Liver (tissue), 8 donors: ENCODE measurements at regions not wholly inside any gene's neighbourhood (a gene's known extent, or its start where the extent isn't known, plus 50 kb on each side); places are given as distances from the start of the nearest gene placed in this dataset.

Experiments
- DNase-seq: peaks from one replicate; pipeline ENCODE4 v3.0.0-alpha.2; 2017; ENCODE audit warnings: low spot score
- H3K27ac ChIP-seq, 2 donors: one replicate each; pipeline ENCODE4 v1.7.0; 2013; ENCODE audit warnings: inconsistent platforms in 2 of 2, low read length in 2 of 2, control low read depth in 1 of 2, low read depth in 1 of 2, mild to moderate bottlenecking in 1 of 2
- H3K27me3 ChIP-seq, 4 donors: one replicate each; pipeline versions ENCODE4 v1.6.1 to v1.7.0; 2013; ENCODE audit warnings: low read length in 3 of 4, inconsistent platforms in 1 of 4, mild to moderate bottlenecking in 1 of 4, moderate library complexity in 1 of 4; ENCODE audit not compliant: control insufficient read depth in 4 of 4, insufficient read depth in 4 of 4
- H3K36me3 ChIP-seq, 4 donors: one replicate each; pipeline versions ENCODE4 v1.6.1 to v1.7.0; 2013; ENCODE audit warnings: low read length in 3 of 4, mild to moderate bottlenecking in 3 of 4, low read depth in 1 of 4, moderate library complexity in 1 of 4; ENCODE audit not compliant: control insufficient read depth in 4 of 4, insufficient read depth in 3 of 4
- H3K4me1 ChIP-seq, 4 donors: one replicate each; pipeline versions ENCODE4 v1.6.1 to v1.7.0; 2013; ENCODE audit warnings: low read length in 3 of 4, mild to moderate bottlenecking in 3 of 4, moderate library complexity in 1 of 4; ENCODE audit not compliant: control insufficient read depth in 4 of 4, insufficient read depth in 4 of 4
- H3K4me3 ChIP-seq, 3 donors: one replicate each; pipeline versions ENCODE4 v1.6.1 to v1.7.0; 2013; ENCODE audit warnings: low read length in 3 of 3, control low read depth in 1 of 3, low read depth in 1 of 3, mild to moderate bottlenecking in 1 of 3
- H3K9ac ChIP-seq, 2 donors: one replicate each; pipeline ENCODE4 v1.7.0; 2013; ENCODE audit warnings: low read length in 2 of 2, mild to moderate bottlenecking in 2 of 2, moderate library complexity in 2 of 2, control low read depth in 1 of 2, low read depth in 1 of 2
- H3K9me3 ChIP-seq, 4 donors: one replicate each; pipeline versions ENCODE4 v1.6.1 to v1.7.0; 2013; ENCODE audit warnings: low read length in 3 of 4; ENCODE audit not compliant: control insufficient read depth in 4 of 4
- CTCF ChIP-seq: fragments of 150-350 bp; IDR thresholded peaks from 2 replicates; pipeline ENCODE4 v1.5.1; 2017; ENCODE audit warnings: improper control_type of control experiment, low read depth, low read length; ENCODE audit not compliant: missing input control
- EGR1 ChIP-seq, 2 donors: IDR thresholded peaks; 2 replicates each; pipeline ENCODE4 v1.6.1; 2016 to 2018; ENCODE audit warnings: antibody characterized with exemption in 2 of 2, low read depth in 2 of 2
- FOXA1 ChIP-seq: IDR thresholded peaks from 2 replicates; pipeline ENCODE4 v1.6.1; 2016; ENCODE audit warnings: antibody characterized with exemption
- FOXA2 ChIP-seq: IDR thresholded peaks from 2 replicates; pipeline ENCODE4 v1.6.1; 2016; ENCODE audit warnings: antibody characterized with exemption
- GABPA ChIP-seq, 2 donors: IDR thresholded peaks in 1 of 2; conservative IDR thresholded peaks in 1 of 2; 2 replicates each; pipeline ENCODE4 v1.6.1; 2016; ENCODE audit warnings: antibody characterized with exemption in 2 of 2, mild to moderate bottlenecking in 1 of 2, moderate library complexity in 1 of 2
- HNF4G ChIP-seq: IDR thresholded peaks from 2 replicates; pipeline ENCODE4 v1.6.1; 2016; ENCODE audit warnings: antibody characterized with exemption
- JUND ChIP-seq, 2 donors: IDR thresholded peaks; 2 replicates each; pipeline ENCODE4 v1.6.1; 2016; ENCODE audit warnings: antibody characterized with exemption in 2 of 2
- NR2F2 ChIP-seq: IDR thresholded peaks from 2 replicates; pipeline ENCODE4 v1.6.1; 2016; ENCODE audit warnings: antibody characterized with exemption
- RAD21 ChIP-seq, 2 donors: IDR thresholded peaks; 2 replicates each; pipeline ENCODE4 v1.6.1; 2016; ENCODE audit warnings: antibody characterized with exemption in 2 of 2, mild to moderate bottlenecking in 2 of 2
- REST ChIP-seq: IDR thresholded peaks from 2 replicates; pipeline ENCODE4 v1.6.1; 2016; ENCODE audit warnings: antibody characterized with exemption, mild to moderate bottlenecking
- SP1 ChIP-seq: IDR thresholded peaks from 2 replicates; pipeline ENCODE4 v1.6.1; 2018; ENCODE audit warnings: antibody characterized with exemption, mild to moderate bottlenecking
- TAF1 ChIP-seq: conservative IDR thresholded peaks from 2 replicates; pipeline ENCODE4 v1.6.1; 2016; ENCODE audit warnings: antibody characterized with exemption, mild to moderate bottlenecking
- YY1 ChIP-seq: IDR thresholded peaks from 2 replicates; pipeline ENCODE4 v1.6.1; 2016; ENCODE audit warnings: antibody characterized with exemption, mild to moderate bottlenecking
- WGBS: extraction: QIAGEN DNeasy Blood & Tissue Kit; methylation state at CpG from one replicate; pipeline ENCODE4 v1.1.7; 2013; 5-methylcytosine and 5-hydroxymethylcytosine counted together
- TF ChIP-seq, protein P1 (sequence below): IDR thresholded peaks from 2 replicates; pipeline ENCODE4 v1.6.1; 2016; ENCODE audit warnings: antibody characterized with exemption
- donor health status: healthy.
- donor health status: healthy.
- donor health status: healthy.
- donor health status: healthy.
- donor health status: healthy.

- H3K4me1 ChIP-seq = no peaks in the 10 kb centered on the region
- no peak for TF ChIP-seq JUND (IDR thresholded peaks at IDR 0.05)
- no peak for TF ChIP-seq EGR1 (IDR thresholded peaks at IDR 0.05; ENCODE audit: low read depth in 2 of 2)
- TF ChIP-seq REST = no peak
- TF ChIP-seq FOXA1 = no peak
- TF ChIP-seq RAD21 (IDR thresholded peaks at IDR 0.05) = no peak
- no peak for TF ChIP-seq GABPA (IDR thresholded peaks at IDR 0.05 in 1 of 2, conservative IDR thresholded peaks at IDR 0.05 in 1 of 2)
- no peak for TF ChIP-seq TAF1
- TF ChIP-seq HNF4G = no peak
- no peak overlapping the region for H3K4me3 ChIP-seq
- no peak overlapping the region for H3K9ac ChIP-seq
- no peaks in the 10 kb centered on the region for H3K27me3 ChIP-seq
- no peak overlapping the region for H3K27ac ChIP-seq
- DNase-seq = no peak
- no peaks in the 10 kb centered on the region for H3K36me3 ChIP-seq
- WGBS = 48% methylated on average over 1 of the region's 1 CpG
- peaks cover 0 to 8% (median 0%) of the 10 kb centered on the region in 4 donors for H3K9me3 ChIP-seq
These were observed 70.8 kb upstream of the KCND3 start for GRCh38 chr1:112060261-112060660.

GRCh38 chr1:112061056-112061455 is 71.6 kb upstream of the KCND3 start:
- Histone ChIP-seq H3K9me3 (peaks cover 0 to 8% (median 0%) of the 10 kb centered on the region in 4 donors), H3K27ac (no peak overlapping the region), H3K4me3 (no peak overlapping the region), H3K4me1 (no peaks in the 10 kb centered on the region), H3K9ac (no peak overlapping the region), H3K27me3 (no peaks in the 10 kb centered on the region), H3K36me3 (no peaks in the 10 kb centered on the region)
- no peak for DNase-seq
- WGBS = 83% methylated on average over 5 of the region's 5 CpGs
- TF ChIP-seq FOXA2 = no peak

DNA sequence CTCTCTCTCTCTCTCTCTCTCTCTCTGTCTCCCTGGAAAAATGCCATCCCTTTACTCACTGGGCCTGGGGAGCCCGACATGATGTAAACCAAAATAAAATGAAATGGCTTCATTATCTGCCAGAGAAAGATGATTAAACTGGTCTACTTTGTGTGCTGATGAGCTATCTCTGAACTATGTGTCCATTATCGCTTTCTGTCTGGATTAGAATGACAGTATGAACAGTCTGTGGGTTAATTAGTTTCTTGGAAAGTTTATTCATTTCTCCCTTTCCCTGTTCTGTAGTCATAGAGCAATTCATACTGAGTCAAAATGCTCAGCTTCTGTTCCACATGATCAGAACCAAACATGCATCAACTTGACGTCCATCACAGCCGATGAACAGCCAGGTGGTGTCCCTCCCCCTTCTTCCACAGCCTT is 72.4 kb upstream of the KCND3 start:
- Histone ChIP-seq H3K27me3 (no peaks in the 10 kb centered on the region), H3K4me3 (no peak overlapping the region), H3K9me3 (peaks cover 0 to 8% (median 0%) of the 10 kb centered on the region in 4 donors), H3K36me3 (no peaks in the 10 kb centered on the region), H3K27ac (no peak overlapping the region), H3K9ac (no peak overlapping the region), H3K4me1 (no peaks in the 10 kb centered on the region)
- TF ChIP-seq, protein P1, sequence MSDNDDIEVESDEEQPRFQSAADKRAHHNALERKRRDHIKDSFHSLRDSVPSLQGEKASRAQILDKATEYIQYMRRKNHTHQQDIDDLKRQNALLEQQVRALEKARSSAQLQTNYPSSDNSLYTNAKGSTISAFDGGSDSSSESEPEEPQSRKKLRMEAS = no peak
- TF ChIP-seq CTCF (no peak), NR2F2 (no peak), RAD21 (IDR thresholded peaks at IDR 0.05) (no peak), HNF4G (no peak), EGR1 (IDR thresholded peaks at IDR 0.05; ENCODE audit: low read depth in 2 of 2) (no peak), SP1 (no peak), YY1 (no peak)
- 66% methylated on average over 4 of the region's 4 CpGs for whole genome bisulfite sequencing
- DNase-seq = no peak
